ENCODE measurements at regions not wholly inside any gene's neighbourhood (a gene's known extent, or its start where the extent isn't known, plus 50 kb on each side); places are given as distances from the start of the nearest gene placed in this dataset.

- Histone ChIP-seq H3K4me2 (no peak overlapping the region), H3K4me3 (no peak overlapping the region), H3K4me1 (no peaks in the 10 kb centered on the region), H3K27ac (no peak overlapping the region), H3K9me3 (no peaks in the 10 kb centered on the region)
- POLR2A ChIA-PET, result no interaction called here
- CTCF ChIA-PET, result interaction anchor here (0.9 kb wide), 1 partner anchor 73 kb away, joined by 3 read pairs; no protein-coding TSS in a partner anchor
- TF ChIP-seq MAFK (IDR thresholded peaks at IDR 0.05; ENCODE audit: partially characterized antibody) (no peak), RCOR1 (IDR thresholded peaks at IDR 0.05; ENCODE audit: low read depth, low read length) (no peak), NPAS2 (CRISPR knock-in tag; IDR thresholded peaks at IDR 0.05; ENCODE audit: borderline replicate concordance) (no peak), CBX8 (IDR thresholded peaks at IDR 0.05) (no peak), HOXA7 (CRISPR knock-in tag; IDR thresholded peaks at IDR 0.05) (no peak), RNF2 (IDR thresholded peaks at IDR 0.05; ENCODE audit: borderline replicate concordance, low read depth) (no peak), HOXB13 (CRISPR knock-in tag; IDR thresholded peaks at IDR 0.05; ENCODE audit: low read depth) (no peak), PBX3 (IDR thresholded peaks at IDR 0.05) (no peak), MAZ (IDR thresholded peaks at IDR 0.05; ENCODE audit: borderline replicate concordance, low read depth, low read length) (no peak), TFCP2L1 (CRISPR knock-in tag; IDR thresholded peaks at IDR 0.05) (no peak)
- no peak for FAIRE-seq
- no peak for DNase-seq (ENCODE audit: low read depth in 1 of 2, low spot score in 1 of 2)
- no peak for ATAC-seq
- WGBS (ENCODE audit: missing lambda C conversion rate), result 47% methylated on average over 5 of the region's 5 CpGs
Observed at GRCh38 chr11:92812841-92813240, 156.6 kb upstream of the MTNR1B start.

DNA sequence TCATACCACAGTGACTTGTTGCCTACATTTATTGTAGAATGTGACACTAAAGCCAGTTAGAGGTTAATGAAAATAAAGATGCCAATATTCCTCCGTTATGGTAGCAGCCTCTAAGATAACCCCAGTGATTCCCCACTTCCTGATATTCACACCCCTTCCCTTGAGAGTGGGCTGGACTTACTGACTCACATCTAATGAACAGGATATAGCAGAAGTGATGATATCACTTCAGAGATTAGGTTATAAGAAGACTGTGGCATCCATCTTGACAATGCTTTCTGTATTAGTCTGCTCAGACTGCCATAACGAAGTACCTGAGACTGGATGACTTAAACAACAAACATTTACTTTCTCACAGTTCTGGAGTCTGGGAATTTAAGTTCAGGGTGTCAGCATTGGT is 149.6 kb upstream of the MTNR1B start:
- FAIRE-seq (no peak), ATAC-seq (no peak), DNase-seq (ENCODE audit: low read depth in 1 of 2, low spot score in 1 of 2) (no peak)
- TF ChIP-seq SREBF2 (IDR thresholded peaks at IDR 0.05) (no peak), ZNF302 (CRISPR knock-in tag; IDR thresholded peaks at IDR 0.05) (no peak), MAFK (IDR thresholded peaks at IDR 0.05; ENCODE audit: partially characterized antibody) (no peak), CEBPB (IDR thresholded peaks at IDR 0.05) (no peak), E2F6 (IDR thresholded peaks at IDR 0.05; ENCODE audit: borderline replicate concordance, low read depth) (no peak)
- TF ChIP-seq, protein P1, sequence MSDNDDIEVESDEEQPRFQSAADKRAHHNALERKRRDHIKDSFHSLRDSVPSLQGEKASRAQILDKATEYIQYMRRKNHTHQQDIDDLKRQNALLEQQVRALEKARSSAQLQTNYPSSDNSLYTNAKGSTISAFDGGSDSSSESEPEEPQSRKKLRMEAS (IDR thresholded peaks at IDR 0.05), result no peak
- WGBS (ENCODE audit: missing lambda C conversion rate), result 39% methylated on average over 2 of the region's 2 CpGs
- Histone ChIP-seq H3K4me2 (no peak overlapping the region), H3K27ac (no peak overlapping the region), H3K9me3 (no peaks in the 10 kb centered on the region), H3K4me1 (no peaks in the 10 kb centered on the region), H3K4me3 (no peak overlapping the region)
- ChIA-PET POLR2A (no interaction called here), CTCF (no interaction called here)

DNA sequence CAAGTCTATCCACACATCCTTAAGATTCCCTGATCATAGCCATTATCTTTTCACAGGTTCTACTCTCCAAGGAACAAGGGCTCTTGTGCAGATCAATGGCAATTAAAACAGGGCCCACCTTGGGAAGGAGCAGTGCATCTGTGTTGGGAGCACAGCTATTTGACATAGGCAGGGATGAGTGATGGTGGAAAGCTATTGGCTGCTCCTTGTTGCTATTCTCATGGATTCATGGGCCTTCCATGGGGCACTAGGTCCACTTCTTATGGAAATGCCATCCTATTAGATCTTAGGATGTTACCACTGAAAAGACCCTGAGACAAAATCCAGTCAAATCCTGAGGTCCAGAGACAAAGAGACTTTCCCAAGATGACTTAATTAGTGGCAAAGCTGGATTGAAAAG is 148.6 kb upstream of the MTNR1B start:
- CTCF ChIA-PET, result no interaction called here
- POLR2A ChIA-PET, result no interaction called here
- H3K9me3 ChIP-seq, result no peaks in the 10 kb centered on the region
- no peak overlapping the region for H3K4me2 ChIP-seq
- TF ChIP-seq, protein P2, sequence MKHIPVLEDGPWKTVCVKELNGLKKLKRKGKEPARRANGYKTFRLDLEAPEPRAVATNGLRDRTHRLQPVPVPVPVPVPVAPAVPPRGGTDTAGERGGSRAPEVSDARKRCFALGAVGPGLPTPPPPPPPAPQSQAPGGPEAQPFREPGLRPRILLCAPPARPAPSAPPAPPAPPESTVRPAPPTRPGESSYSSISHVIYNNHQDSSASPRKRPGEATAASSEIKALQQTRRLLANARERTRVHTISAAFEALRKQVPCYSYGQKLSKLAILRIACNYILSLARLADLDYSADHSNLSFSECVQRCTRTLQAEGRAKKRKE (CRISPR knock-in tag; IDR thresholded peaks at IDR 0.05; ENCODE audit: low read depth), result no peak
- TF ChIP-seq BCL3 (IDR thresholded peaks at IDR 0.05) (no peak), PBX3 (IDR thresholded peaks at IDR 0.05) (no peak), EHMT2 (IDR thresholded peaks at IDR 0.05; ENCODE audit: low read depth) (no peak), MYC (IDR thresholded peaks at IDR 0.05; ENCODE audit: borderline replicate concordance, low read length) (no peak), PHF8 (IDR thresholded peaks at IDR 0.05; ENCODE audit: borderline replicate concordance, low read depth) (no peak), KDM1A (IDR thresholded peaks at IDR 0.05; ENCODE audit: low read depth) (no peak), POLR2AphosphoS2 (conservative IDR thresholded peaks at IDR 0.05; ENCODE audit: low read length) (no peak), ESRRA (IDR thresholded peaks at IDR 0.05; ENCODE audit: borderline replicate concordance, low read length) (no peak), MAZ (IDR thresholded peaks at IDR 0.05; ENCODE audit: borderline replicate concordance, low read depth, low read length) (no peak), EHF (CRISPR knock-in tag; IDR thresholded peaks at IDR 0.05) (no peak), NFE2L2 (conservative IDR thresholded peaks at IDR 0.05; ENCODE audit: low read length) (no peak), FOXS1 (CRISPR knock-in tag; IDR thresholded peaks at IDR 0.05) (no peak), POLR2A (IDR thresholded peaks at IDR 0.05; ENCODE audit: low read length) (no peak)
- no peak for ATAC-seq
- no peaks in the 10 kb centered on the region for H3K4me1 ChIP-seq
- FAIRE-seq, result no peak
- no peak for DNase-seq (ENCODE audit: low read depth in 1 of 2, low spot score in 1 of 2)
- no peak overlapping the region for H3K27ac ChIP-seq
- H3K4me3 ChIP-seq, result no peak overlapping the region
